GM18507 (cell line): ENCODE measurements at regions not wholly inside any gene's neighbourhood (a gene's known extent, or its start where the extent isn't known, plus 50 kb on each side); places are given as distances from the start of the nearest gene placed in this dataset.

Experiments
- DNase-seq: peaks from one replicate; pipeline ENCODE4 v3.0.0; 2011; ENCODE audit warnings: low read depth; ENCODE audit not compliant: insufficient read length; ENCODE audit errors: extremely low spot score
- FAIRE-seq: peaks from 2 replicates; lab custom pipeline; 2011; peaks lifted over from hg19 to GRCh38; lab: Jason Lieb, UNC

DNA sequence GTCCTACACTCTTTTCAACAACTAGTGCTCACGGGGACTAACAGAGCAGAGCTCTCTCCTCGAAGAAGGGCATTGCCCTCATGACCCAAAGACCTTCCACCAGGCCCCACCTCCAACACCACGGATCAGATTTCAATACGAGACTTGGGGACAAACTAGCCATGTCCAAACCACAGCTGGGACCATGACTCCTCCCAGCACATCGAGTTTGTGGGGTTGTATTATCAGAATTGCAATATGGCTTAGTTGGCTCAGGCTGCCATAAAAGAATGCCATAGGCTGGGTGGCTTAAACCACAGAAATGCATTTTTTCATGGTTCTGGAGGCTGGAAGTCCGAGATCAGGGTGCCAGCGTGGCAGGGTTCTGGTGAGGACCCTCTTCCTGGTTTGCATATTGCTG is 189.7 kb upstream of the PMEPA1 start:
- DNase-seq (no peak), FAIRE-seq (no peak)

DNA sequence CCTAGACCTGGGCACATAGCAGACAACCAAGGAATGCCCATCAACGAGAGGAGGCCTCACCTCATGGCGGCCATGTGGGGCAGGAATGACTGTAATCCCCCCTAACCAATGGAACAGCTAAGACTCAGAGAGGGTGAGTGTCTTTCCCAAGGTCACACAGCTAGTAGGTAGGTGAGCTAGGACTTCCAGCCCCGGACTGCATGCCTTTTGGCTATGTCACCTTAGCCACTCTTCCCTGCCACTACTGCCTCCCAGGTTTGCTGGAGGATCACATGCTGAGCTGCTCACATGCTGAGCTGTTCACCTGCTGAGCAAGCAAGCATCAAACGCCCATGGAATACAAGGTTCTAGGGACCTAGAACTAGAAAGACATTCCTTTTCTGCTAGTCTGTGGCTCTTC is 188.5 kb upstream of the PMEPA1 start:
- FAIRE-seq: no peak
- DNase-seq: no peak

DNA sequence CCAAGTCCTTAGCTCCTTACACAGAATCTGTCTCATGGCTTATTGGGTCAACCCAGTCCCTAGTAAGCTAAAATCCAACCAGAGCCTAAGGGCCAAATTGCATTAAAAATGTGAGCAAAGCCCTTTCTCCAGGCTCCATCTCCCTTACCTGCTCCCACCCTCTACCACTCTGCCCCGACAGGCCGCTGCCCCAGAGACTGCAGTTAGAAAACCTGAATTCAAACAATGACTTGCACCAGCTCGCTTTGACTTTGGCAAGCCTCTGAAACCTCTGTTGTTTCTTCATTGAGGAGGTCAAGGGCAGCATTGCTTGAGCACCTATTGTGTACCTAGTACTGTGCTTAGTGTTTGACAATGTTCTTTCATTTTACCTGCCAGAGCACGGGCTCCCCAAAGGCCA is 188.1 kb upstream of the PMEPA1 start:
- DNase-seq (no peak), FAIRE-seq (no peak)

DNA sequence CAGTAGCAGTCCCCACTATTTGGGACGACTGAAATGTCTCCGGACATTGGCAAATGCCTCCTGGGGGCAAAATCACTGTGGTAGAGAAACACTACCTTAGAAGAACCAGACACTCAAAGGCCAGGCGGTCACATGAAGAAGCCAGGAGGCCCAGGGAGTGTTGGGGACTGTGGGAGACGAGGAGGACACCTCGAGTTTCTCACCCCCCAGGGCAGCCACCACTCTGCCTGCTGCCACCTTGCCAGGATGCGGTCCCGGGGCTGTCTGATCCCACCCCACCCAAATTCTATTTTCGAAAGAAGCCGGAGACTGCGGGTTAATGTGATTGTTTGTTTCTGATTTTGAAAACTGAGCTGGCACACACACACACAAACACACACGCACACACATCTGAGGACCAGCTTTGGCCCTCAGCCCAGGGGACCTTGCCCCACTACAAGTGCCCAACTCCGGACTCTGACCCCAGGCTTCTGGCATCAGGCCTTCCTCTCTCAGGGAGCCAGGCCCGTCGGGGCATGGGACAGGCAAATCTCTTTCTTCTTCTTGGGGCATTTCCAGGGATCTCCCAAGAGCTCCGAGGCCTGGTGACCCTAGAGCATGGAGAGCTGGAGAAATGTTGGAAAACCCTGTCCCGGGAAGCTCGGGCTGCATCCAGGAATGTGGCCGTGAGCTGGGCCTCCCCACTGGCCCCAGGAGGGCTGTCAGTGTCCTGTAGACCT is 187.5 kb upstream of the PMEPA1 start:
- DNase-seq (no peak), FAIRE-seq (no peak)

DNA sequence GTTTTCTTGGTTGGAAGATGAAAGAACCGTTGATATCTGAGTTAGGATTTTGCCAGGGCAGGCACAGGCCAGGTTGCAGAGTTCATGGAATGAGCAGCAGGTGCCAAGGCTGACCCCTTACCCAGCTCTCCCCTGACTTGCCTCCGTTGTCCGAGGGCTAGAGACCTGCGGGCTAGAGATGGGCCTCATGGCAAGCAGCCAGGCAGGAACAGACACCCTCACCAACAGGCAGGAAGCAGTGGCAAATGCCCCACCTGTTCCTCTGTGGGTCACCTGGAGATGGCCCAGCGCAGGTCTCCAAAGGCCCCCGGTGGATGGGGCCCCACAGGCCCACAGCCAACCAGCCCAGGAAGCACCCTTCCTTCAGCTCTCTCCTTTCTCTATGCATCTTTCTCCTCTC is 186.7 kb upstream of the PMEPA1 start:
- FAIRE-seq (no peak), DNase-seq (no peak)

DNA sequence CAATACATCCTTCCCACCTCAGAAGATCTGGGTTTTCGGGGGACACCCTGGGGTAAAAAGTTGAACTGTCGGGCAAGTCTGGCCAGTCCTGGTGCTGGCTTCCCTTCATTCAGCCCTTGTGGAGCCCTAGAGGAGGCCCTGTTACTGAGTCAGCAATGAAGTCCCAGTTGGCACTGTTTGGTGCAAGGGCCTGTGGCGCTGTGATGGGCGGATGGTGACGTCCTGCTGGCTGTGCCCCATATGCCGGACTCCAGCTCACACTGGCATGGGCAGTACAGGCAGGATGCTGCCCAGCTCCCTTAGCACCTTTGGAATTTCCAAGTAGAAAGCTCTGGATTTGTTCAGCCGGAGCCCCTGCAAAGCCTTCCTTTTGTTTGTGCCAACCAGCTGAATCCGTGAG is 186.2 kb upstream of the PMEPA1 start:
- DNase-seq (no peak), FAIRE-seq (no peak)

DNA sequence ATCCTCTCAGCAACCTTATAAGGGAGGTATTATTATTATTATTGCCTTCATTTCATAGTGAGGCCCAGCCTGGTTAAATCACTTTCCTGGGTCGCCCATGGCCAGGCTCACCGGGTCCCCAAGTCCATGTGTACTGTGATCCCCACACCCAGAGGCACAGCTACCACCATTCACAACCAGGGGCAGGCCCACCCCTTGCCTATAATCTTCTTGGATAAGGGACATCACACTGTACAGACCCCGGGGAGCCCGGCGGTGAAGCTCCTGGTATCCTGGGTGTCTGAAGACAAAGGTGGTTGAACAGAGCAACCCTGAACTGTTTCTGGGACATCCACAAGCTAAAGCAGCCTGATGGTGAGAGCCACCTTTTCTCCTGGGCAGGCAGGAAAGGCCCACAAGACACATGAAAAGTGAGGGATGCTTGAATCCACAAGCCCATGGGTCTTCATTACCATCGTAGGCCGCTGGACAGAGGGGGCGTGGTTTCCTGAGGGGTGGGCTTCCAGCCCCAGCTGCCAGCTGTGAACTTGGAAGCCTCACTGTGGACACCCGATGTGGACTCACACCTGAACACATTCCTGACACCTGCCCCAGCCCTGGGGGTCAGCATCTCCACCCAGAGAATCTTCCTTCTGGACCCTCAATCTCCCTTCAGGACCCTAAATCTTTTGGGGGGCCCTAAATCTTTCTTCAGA is 185.5 kb upstream of the PMEPA1 start:
- DNase-seq (no peak), FAIRE-seq (no peak)

DNA sequence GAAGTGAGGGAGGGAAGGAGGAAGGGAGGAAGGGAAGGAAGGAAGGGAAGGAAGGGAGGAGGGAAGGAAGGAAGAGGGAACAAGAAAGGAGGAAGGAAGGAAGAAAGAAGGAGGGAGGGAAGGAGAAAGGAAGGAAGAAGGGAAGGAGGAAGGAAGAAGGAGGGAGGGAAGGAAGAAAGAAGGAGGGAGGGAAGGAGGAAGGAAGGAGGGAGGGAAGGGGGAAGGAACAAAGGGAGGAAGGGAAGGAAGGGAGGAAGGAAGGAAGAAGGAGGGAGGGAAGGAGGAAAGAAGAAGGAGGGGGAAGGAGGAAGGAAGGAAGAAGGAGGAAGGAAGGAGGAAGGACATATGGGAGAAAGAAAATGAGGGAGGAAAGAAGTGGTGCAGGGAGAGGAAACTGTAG is 184.7 kb upstream of the PMEPA1 start:
- DNase-seq (no peak), FAIRE-seq (no peak)

DNA sequence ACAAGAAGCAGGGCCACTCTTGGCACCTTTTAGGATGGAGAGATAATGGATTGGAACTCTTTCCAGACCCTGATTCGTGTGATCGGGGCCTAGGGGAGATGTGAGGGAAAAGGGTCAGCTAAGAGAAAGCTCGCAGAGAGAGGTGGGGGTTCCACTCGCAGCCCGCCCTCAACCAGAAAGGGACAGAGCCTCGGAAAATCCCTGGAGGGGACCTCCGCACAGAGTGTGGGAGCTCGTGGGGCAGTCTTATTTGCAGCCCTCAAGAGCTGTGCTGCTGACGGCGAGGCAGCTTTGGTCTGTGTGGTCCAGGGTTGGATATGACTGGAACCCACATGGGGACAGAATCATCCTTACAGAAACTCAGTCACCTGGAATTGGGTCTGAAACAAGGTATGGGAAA is 184.3 kb upstream of the PMEPA1 start:
- DNase-seq: no peak
- no peak for FAIRE-seq

DNA sequence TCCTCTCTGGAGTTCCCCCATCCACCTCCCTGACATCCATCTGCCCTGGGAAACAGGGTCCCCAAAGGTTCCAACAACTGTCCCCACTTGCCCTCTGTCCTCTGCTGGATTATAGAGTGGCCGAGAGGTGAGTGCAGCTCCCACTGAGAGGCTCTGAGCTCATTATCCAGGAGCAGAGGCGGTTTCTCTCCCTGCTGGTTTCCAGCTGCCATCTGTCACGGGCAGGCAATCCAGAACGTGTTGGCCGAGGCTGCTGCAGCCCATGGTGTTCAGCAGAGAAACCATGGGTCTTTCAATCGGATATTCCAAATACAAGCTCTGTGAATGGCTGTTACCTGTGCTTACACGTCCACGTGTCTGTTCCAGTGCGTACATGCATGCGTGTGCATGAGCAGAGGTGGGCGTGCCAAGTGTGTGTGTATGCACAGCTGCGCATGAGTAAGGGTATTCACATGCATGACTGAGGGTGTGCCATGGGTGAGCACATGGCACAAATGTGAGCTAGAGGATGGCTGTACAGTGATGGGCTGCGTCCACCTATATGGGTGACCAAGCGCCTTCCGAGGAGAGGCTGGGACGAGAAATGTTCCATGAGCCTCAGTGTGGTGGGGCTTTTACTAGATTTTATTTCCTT is 183.7 kb upstream of the PMEPA1 start:
- no peak for DNase-seq
- no peak for FAIRE-seq

DNA sequence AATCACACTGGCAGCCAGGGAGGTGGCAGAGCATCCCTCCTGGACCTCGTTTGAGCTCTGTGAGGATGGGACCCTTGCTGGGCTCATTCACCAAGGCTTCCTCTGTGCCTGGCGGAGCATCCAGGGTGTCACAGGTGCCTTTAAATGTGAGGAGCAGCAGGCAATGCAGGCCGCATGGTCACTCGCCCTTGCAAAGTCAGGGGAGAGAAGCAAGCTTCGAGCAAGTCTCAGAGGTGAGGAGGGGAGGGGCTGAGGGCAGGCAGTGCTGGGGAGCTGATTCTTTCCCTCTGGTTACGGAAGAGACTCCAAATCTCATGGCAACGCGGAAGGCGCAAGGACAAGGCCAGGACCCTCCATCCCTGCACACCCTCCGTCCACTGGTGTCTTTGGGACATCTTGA is 182.7 kb upstream of the PMEPA1 start:
- DNase-seq: no peak

DNA sequence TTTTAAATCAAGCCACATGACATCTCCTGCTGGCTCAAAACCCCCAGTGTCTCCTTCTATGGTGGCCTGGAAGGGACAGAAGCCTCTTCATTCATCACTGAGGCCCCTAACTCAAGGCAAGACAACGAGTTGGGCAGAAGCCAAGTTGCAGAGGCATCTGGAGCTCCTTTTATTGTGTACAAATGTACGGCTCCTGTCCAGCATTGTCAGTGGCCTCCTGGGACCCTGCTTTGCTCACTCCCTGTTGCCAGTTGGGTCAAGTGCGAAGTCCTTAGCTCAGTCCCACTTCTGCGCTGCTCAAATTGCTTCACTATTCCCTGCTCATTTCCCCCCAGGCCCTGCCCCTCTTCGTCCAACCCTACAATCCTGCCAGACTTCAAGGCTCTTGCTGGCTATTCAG is 181.2 kb upstream of the PMEPA1 start:
- DNase-seq (no peak), FAIRE-seq (no peak)

More for the DNA sequence above, 182.7 kb upstream of the PMEPA1 start:
- no peak for FAIRE-seq

DNA sequence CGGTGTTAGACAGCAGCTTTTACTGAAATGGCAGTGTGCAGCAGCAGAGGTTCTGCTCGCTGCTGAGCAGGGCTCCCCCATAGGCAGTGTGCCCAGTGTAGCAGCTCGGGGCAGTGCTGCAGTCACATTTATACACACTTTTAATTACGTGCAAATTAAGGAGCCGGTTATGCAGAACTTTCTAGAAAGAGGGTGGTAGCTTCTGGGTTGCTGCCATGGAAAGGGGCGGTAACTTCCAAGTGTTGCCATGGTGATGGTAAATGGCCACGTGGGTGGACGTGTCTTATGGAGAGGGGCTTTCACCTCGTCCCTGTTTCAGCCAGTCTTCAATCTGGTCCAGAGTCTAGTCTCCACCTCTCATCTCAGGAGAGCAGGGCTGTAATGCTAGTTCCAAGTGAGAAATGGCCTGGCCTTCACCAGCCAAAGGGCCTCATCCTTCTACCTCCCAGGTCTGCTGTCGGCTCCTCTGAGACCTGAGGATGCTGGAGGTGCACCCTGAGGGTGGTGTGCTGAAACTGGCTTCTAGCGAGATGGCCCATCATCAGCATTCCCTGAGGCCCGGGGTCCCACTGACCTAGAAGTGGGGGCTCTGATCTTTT is 180.5 kb upstream of the PMEPA1 start:
- FAIRE-seq: no peak
- DNase-seq: no peak

DNA sequence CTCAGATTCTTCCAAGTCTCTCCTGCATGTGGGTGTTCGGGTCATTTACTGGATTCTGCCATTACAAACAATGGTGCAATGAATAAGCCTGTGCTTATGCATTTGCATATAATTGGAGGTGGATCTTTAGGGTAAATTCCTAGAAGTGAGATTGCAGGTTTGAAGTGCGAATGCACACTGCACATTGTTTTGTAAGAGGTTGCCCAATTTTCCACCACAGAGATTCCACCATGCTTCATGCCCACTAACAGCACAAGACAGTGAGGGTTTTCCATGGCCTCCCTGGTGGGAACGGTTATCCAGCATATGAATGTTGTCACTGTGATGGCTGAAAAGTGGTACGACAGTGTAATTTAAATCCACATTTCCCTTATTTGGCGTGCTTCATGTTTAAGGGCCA is 178.8 kb upstream of the PMEPA1 start:
- FAIRE-seq: no peak

DNA sequence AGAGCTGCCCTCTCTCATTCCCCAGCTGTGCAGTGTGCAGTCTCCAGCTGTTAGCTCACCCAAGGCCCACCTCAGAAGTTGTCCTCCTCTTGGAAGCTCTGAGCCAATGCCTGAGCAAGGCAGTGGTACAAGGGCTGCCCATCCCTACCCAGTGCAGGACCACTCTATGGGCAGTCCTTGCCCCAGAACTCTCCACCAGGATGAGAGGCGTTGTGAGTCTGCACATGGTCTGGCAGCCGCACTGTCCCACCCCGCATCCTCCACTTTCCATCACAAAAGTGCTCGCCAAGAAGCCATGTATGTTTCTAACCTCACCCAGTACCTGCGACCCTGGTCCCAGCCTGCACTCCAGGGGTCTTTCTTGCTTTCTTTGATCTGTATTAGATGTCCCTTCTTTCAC is 175.1 kb upstream of the PMEPA1 start:
- FAIRE-seq (no peak), DNase-seq (no peak)

More for the DNA sequence above, 178.8 kb upstream of the PMEPA1 start:
- no peak for DNase-seq

DNA sequence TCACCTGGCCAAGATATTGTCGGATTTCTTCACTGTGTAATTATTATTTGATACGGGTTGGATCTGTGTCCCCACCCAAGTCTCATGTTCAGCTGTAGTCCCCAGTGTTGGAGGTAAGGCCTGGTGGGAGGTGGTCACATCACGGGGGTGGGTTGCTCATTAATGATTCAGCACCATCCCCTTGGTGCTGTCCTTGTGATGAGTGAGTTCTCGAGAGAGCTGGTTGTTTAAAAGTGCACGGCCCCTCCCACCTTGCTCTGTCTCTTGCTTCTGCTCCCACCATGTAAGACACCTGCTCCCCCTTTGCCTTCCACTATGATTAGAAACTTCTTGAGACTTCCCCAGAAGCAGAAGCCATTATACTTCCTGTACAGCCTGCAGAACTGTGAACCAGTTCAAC is 173.9 kb upstream of the PMEPA1 start:
- DNase-seq (no peak), FAIRE-seq (no peak)

DNA sequence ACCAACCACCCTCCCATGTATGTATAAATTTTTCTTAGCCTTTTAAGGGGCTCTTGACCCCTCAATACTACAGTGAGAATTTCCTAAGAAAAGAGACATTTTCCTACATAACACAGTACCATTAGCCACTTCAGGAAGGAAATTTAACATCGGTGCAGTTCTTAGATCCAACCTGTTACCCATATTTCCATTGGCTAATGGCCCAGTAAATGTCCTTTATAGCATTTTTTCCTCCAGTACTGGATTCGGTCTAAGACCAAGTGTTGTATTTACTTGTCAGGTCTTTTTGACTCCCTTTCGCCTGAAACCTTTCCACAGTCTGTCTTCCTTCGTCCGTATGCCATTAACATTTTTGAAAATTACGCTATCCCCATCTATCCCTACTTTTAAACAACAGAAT is 173.4 kb upstream of the PMEPA1 start:
- DNase-seq: no peak
- no peak for FAIRE-seq

DNA sequence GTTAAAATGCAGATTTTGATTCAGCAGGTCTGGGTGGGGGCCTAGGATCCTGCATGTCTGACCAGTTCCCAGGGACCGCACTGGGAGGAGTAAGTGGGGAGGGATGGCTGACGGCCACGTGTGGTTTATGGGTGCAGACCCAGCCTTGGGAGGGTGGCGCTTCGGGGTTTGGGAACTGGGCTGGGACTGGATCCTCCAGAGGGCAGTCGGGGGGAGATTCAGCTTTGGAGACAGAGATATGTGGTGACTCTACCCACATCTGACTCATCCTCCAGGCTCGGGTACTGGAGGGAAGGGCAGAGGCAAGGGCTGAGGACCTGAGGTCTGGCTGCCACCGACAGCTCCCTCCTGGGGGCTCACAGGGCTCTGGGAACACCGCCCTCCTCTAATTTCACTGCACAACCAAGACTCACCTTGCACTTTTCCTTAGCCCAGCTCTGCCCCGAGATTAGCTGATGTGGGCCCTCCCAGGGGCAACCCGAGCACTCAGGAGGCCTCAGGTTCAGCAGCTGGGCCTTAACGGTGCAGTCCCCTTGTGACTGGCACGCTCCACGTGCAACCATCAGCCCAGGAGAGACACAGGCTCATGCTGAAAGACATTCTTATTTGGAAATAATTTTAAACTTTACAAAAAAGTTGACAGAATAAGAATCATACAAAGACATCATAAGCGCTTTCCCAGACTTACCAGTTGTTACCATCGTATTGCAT is 172.8 kb upstream of the PMEPA1 start:
- FAIRE-seq (no peak), DNase-seq (no peak)

DNA sequence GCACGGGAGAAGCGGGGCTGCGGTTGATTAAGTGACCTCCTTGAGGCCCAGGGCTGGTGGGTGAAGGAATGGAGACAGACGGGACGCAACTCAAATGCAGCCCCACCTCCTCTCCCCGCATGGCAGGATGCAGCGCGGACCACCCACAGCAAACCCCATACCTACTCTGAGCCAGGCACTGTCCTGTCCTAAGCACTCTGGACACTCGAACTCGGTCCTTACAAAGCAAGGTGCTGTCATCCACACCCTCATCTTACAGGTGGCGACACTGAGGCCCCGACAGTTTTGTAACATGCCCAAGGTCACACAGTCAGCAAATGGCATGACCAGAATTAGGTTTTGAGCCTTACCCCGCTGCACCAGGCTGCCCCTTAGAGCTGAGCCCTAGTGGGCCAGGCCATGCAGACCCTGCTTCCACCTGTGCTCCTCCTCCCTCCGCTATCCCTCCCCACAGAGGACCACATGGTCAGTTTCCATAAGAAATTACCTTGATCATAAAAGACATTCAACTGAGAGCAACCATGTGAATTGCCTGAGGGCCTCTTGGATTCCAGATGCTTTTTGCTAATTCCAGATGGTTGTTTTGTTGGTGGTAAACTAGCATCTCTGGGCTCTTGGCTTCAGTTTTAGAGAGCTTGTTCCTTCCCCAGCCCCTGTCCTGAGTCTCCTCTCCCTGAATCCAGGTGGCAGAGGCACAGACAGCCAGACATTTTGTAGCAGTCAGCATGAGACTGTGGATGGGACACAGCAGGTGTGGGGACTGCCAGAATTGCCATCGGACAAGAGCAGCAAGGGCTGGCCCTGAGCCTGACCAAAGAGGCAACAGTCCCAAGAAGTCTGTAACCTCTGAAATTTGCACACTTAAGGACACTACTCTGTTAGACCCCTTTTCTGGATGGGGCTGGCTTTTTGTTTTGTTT is 171.9 kb upstream of the PMEPA1 start:
- DNase-seq: no peak

More for the DNA sequence above, 171.9 kb upstream of the PMEPA1 start:
- no peak for FAIRE-seq
